MG63 (cell line): ENCODE measurements at regions not wholly inside any gene's neighbourhood (a gene's known extent, or its start where the extent isn't known, plus 50 kb on each side); places are given as distances from the start of the nearest gene placed in this dataset.
"Not testable (repeated sequence)": the region's sequence is repeated elsewhere in the genome, so short reads cannot be mapped to it uniquely, and the experiment has no call there.

ENCODE experiments used
- DNase-seq: peaks from one replicate; pipeline ENCODE4 v3.0.0-alpha.2; 2020
- H3K27me3 ChIP-seq: fragments of 250-450 bp; sonication (Bioruptor Pico); 2 replicates; pipeline ENCODE4 v1.5.1; 2020; ENCODE audit warnings: mild to moderate bottlenecking, moderate library complexity
- H3K36me3 ChIP-seq: fragments of 250-450 bp; sonication (Bioruptor Pico); 2 replicates; pipeline ENCODE4 v1.5.1; 2020; ENCODE audit warnings: mild to moderate bottlenecking, moderate library complexity
- H3K4me3 ChIP-seq: fragments of 250-450 bp; sonication (Bioruptor Pico); 2 replicates; pipeline ENCODE4 v1.5.1; 2020; ENCODE audit warnings: mild to moderate bottlenecking, moderate library complexity
- H3K9me3 ChIP-seq: fragments of 250-450 bp; sonication (Bioruptor Pico); 2 replicates; pipeline ENCODE4 v1.5.1; 2020; ENCODE audit warnings: mild to moderate bottlenecking, moderate library complexity

- DNase-seq: no peak
- H3K9me3 ChIP-seq: no peaks in the 10 kb centered on the region
- no peak overlapping the region for H3K4me3 ChIP-seq
These were observed 96.0 kb upstream of the VGLL4 start for GRCh38 chr3:11739706-11740105.

DNA sequence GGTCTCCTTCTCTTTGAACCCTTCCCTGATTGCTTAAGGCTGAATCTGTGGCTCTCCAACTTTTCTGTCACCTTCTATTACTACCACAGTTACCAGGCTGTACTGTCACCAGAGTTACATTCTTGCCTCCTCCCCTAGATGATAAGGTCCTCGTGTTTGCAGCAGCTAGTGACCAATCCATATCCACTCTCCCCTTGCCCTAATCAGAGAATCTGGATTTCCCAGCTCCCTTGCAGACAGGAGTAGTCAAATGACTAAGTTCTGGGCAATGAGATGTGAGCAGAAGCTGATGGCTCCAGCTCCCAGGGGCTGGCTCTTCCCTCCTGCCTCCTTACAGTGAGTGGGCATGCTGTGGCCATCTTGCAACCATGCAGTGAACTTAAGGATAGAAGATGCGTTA is 95.4 kb upstream of the VGLL4 start:
- no peak overlapping the region for H3K4me3 ChIP-seq
- no peaks in the 10 kb centered on the region for H3K36me3 ChIP-seq
- H3K9me3 ChIP-seq: no peaks in the 10 kb centered on the region
- no peak for DNase-seq
- no peaks in the 10 kb centered on the region for H3K27me3 ChIP-seq

More at GRCh38 chr3:11739706-11740105, 96.0 kb upstream of the VGLL4 start:
- Histone ChIP-seq H3K36me3 (no peaks in the 10 kb centered on the region), H3K27me3 (no peaks in the 10 kb centered on the region)

DNA sequence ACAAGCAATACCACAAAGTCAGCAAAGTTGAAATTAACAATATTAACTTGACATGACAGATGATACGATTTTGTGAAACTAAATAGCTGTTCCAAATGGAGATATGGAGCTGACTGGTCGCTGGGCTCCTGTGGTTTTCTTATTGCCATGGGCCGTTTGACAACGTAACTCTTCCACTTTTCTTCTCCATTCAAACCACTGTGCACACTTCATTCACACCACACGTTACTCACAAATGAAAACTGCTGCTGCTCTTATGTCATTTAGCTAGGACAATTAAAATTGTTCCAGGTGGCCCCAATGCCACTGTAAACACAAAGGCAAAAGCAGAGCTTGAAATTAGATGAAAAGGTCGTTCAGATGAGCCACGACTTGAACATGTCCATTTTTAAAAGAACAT is 94.0 kb upstream of the VGLL4 start:
- DNase-seq: no peak
- Histone ChIP-seq H3K4me3 (no peak overlapping the region), H3K9me3 (no peaks in the 10 kb centered on the region), H3K36me3 (no peaks in the 10 kb centered on the region), H3K27me3 (no peaks in the 10 kb centered on the region)

DNA sequence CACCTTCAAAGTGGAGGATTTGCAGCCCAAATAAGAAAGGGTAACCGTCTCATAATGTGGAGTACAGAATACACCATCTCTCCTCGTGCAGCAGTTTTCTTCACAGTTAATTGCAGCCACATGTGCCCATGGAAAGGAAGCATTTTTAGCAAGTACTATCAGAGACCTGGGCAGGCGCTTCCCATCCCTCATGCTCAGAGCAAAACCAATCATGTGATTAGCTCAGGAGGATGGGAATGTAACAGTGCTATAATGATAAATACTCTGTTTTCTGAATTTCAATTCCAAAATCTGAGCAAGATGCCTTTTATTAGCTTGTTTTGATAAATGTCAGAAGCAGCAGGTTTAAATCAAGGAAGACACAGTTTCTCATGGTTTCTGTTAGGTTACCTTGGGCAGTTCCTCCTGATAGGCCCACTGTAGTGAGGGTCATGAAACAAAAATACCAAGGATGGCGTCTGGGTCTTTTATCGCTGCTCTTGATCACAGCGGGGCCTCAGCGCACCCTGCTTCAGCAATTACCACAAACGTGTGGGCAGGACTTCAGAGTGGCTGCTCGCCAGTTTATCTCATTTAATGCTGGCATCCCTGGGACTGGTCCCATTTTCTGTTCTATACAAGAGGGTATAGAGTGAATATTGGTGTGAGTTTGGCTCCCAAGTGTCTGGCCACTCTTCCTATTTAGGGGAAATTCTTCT is 92.6 kb upstream of the VGLL4 start:
- no peak for DNase-seq
- Histone ChIP-seq H3K9me3 (no peaks in the 10 kb centered on the region), H3K27me3 (no peaks in the 10 kb centered on the region), H3K36me3 (no peaks in the 10 kb centered on the region), H3K4me3 (no peak overlapping the region)

GRCh38 chr3:11735638-11736037 is 91.9 kb upstream of the VGLL4 start:
- no peak for DNase-seq
- Histone ChIP-seq H3K36me3 (no peaks in the 10 kb centered on the region), H3K9me3 (no peaks in the 10 kb centered on the region), H3K4me3 (no peak overlapping the region), H3K27me3 (no peaks in the 10 kb centered on the region)

DNA sequence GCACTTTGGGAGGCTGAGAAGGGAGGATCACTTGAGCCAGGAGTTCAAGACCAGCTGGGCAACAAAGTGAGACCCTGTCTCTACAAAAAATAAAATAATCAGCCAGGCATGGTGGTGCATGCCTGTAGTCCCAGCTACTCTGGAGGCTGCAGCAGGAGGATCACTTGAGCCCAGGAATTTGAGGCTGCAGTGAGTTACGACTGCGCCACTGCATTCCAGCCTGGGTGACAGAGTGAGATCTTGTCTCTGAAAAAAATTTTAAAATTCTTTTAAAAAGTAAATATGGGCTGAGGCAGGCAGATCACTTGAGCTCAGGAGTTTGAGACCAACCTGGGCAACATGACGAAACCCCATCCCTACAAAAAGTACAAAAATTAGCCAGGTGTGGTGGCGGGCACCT is 91.4 kb upstream of the VGLL4 start:
- not testable (repeated sequence) for H3K36me3 ChIP-seq, H3K9me3 ChIP-seq, DNase-seq, H3K27me3 ChIP-seq, H3K4me3 ChIP-seq

DNA sequence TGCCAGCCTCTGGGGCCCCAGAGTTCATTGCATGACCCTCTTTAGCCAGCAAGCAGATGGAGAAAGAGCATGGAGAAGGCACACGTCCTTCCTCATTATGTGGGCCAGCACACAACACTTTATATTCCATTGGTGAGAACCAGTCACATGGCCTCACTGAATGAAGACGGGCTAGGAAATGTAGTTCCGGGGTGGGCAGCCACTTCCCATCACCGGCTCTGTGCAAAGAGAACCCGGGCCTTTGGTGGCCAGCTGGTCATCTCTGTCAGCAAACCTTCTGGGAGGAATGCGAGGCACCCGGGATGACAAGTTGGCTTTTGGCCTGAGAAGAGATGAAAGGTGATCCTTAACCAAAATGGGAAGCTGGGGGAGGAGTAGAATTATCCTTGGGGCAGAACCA is 90.2 kb upstream of the VGLL4 start:
- DNase-seq: no peak
- H3K36me3 ChIP-seq: no peaks in the 10 kb centered on the region
- H3K9me3 ChIP-seq: no peaks in the 10 kb centered on the region
- no peak overlapping the region for H3K4me3 ChIP-seq
- no peaks in the 10 kb centered on the region for H3K27me3 ChIP-seq

DNA sequence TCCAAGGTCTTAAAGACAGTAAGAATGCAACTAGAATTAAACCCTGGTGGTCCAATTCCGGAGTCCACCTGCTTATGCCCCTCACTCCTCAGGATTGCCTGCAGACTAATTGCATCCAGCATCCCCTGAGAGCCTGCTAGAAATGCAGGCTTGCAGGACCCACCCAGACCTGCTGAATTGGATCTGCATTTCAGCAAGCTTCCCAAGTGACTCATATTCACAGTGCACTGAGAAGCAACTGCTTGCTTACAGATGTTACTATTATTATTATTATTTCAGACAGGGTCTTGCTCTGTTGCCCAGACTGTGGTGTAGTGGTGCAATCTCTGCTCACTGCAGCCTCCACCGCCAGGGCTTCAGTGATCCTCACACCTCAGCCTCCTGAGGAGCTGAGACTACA is 83.5 kb upstream of the VGLL4 start:
- no peaks in the 10 kb centered on the region for H3K36me3 ChIP-seq
- no peak overlapping the region for H3K4me3 ChIP-seq
- H3K9me3 ChIP-seq: no peaks in the 10 kb centered on the region
- H3K27me3 ChIP-seq: no peaks in the 10 kb centered on the region
- no peak for DNase-seq

GRCh38 chr3:11726146-11726545 is 82.4 kb upstream of the VGLL4 start:
- Histone ChIP-seq H3K9me3 (no peaks in the 10 kb centered on the region), H3K36me3 (no peaks in the 10 kb centered on the region), H3K4me3 (no peak overlapping the region), H3K27me3 (no peaks in the 10 kb centered on the region)
- DNase-seq: no peak

GRCh38 chr3:11725340-11725641 is 81.6 kb upstream of the VGLL4 start:
- H3K9me3 ChIP-seq, H3K27me3 ChIP-seq, H3K36me3 ChIP-seq, DNase-seq, H3K4me3 ChIP-seq: not testable (repeated sequence)

DNA sequence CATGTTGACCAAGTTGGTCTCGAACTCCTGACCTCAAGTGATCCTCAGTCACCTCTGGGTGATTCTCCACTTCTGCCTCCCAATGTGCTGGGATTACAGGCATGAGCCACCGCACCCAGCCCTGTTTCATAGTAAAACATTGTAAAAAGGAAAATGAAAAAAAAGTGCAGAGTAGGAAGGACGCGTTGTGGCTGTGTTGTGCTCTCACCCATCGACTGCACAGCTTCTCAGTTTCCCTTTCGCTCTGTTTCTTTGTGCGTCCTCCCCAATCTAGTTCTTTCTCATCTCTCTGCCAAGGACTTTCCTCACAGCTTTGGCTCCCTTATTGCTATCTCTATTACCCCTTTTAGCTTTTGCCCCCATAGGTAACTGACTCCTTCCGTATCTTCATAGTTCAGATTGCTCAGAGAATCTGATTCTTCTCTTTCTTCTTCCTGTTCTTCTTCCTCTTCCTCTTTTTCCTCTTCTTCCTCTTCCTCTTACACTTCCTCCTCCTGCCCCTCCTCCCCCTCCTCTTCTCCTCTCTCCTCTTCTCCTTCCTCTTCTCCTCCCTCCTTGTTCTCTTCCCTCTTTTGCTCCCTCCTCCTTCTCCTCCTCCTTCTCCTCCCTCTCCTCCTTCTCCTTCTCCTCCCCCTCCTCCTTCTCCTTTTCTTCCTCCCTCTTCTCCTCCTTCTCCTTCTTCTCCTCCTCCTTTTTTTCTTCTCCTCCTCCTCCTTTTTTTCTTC is 81.1 kb upstream of the VGLL4 start:
- Histone ChIP-seq H3K9me3 (no peaks in the 10 kb centered on the region), H3K4me3 (no peak overlapping the region), H3K27me3 (no peaks in the 10 kb centered on the region), H3K36me3 (no peaks in the 10 kb centered on the region)
- DNase-seq: no peak

DNA sequence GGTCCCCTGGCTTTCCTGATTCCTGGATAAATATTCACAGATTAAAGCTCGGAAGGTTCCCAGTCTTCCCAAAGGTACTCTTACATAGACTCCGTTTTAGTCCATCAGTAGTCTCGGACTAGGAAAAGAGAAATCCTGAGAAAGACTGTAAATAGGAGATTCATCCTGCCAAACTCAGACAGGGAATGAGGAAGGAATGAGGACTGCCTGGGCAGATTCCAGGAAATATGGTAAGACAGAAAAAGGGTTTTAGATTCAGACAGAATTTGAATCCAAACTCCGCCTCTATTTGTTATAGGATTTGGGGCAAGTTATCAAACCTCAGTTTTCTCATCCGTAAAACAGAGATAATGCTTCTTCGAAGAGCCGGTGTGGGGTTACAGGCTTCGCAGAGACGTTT is 77.8 kb upstream of the VGLL4 start:
- H3K9me3 ChIP-seq: no peaks in the 10 kb centered on the region
- DNase-seq: no peak
- H3K27me3 ChIP-seq: no peaks in the 10 kb centered on the region
- H3K36me3 ChIP-seq: no peaks in the 10 kb centered on the region
- no peak overlapping the region for H3K4me3 ChIP-seq

DNA sequence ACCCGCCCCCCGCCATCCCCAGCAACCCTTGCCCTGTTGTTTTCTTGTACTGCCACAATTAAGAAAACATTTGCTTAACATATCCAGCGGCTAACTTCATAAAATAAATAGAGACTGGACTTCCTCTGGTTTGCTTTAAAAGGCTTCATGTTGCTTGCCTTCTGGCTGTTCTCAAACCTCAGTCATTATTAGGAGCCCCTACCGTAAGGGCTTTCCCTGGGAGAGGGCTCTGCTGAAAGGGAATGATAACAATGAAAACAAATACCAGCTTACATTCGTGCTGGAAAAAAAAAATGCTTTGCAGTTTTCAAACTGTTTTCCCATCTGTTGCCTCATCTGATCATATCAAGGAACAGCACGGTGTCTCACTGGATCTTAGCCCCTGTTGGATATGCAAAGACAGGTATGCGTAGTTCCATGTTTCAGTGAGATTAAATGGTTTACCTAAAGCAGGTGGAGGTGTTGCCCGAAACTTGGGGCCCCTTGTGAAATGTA is 77.2 kb upstream of the VGLL4 start:
- Histone ChIP-seq H3K9me3 (no peaks in the 10 kb centered on the region), H3K36me3 (no peaks in the 10 kb centered on the region), H3K27me3 (no peaks in the 10 kb centered on the region), H3K4me3 (peak overlapping the region; percentile 64)
- DNase-seq: no peak

GRCh38 chr3:11720304-11720898 is 76.7 kb upstream of the VGLL4 start:
- Histone ChIP-seq H3K27me3 (no peaks in the 10 kb centered on the region), H3K4me3 (peak overlapping the region; percentile 64), H3K36me3 (no peaks in the 10 kb centered on the region), H3K9me3 (no peaks in the 10 kb centered on the region)
- peak; percentile 63 for DNase-seq

DNA sequence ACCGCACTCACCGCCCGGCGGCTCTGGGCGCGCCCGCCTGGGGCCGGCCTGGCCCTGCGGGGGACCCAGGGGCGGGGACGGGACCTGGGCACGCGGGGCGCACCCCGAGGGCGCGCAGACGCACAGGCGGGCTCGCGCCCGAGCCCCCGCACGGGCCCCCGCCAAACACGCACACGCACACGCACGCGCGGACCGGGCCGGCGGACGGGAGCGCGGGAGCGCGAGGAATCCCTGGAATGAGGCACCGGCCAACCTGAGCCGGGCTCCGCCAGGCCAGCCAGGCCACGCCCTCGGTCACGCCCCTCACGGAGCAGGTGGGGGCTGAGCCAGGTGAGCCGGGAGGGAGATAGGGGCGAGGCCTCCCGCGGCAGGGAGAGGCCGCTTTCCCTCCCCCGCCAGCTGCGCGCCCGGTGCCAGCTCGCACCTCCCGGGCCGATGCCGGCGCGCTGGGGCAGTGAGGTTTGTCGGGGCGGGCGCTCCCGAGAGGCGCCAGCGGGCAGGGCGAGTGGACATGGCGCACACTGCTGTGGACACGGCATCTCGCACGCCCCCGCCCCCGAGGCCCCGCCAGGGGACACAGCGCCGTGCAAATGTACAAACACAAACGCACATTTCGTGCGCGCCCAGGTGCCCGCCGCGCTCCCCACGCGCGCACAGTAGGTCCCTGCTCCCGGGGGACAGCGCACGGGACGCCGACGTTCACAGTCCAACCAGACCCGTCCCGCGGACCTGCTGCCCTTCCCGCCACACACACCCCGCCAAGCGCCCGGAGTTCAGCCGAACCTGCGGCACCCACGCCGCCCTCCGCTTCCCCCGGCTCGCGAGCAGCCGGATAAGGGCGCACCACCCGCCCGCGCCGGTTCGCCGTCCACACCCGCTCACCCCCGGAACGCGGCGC is 75.9 kb upstream of the VGLL4 start:
- Histone ChIP-seq H3K27me3 (no peaks in the 10 kb centered on the region), H3K36me3 (no peaks in the 10 kb centered on the region), H3K9me3 (no peaks in the 10 kb centered on the region), H3K4me3 (peak overlapping the region; percentile 64)
- peak; percentile 68 for DNase-seq

DNA sequence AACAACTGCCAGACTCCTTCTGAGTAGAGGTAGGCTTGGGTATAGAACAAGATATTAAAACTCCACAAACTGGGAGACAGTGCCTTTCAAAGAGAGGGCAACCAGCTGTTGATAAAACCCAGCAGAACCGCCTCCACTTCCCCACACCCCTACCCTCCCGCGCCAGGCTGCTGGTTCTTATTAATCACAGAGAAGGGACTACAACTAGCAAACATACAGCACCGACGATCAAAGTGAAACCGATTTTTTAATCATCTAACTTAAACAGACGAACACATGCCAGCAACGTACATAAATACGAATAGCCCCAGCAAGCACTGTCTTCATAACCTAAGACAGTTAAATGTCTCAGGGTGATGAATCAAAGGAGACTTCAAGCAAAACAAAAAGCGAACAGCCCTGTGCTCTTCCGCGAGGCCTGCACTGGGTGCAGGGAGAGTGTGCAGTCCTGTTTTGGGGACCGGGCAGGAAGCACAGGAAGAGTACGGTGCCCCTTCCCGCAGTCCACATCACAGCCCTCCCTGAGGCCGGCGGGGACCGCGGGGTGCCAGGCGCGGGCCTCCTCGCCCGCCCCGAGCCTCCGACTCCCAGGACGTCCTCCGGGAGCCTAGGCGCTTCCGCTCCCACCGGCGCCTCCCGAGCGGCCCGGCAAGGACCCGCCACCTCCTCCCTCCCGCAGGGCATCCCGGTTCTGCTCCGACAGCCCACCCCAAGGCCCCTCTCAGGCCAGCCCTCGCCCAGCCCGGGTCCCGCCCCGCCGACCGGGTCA is 75.1 kb upstream of the VGLL4 start:
- Histone ChIP-seq H3K36me3 (no peaks in the 10 kb centered on the region), H3K27me3 (no peaks in the 10 kb centered on the region), H3K9me3 (no peaks in the 10 kb centered on the region), H3K4me3 (peak overlapping the region; percentile 64)
- peak; percentile 54 for DNase-seq
